ENCODE measurements at regions not wholly inside any gene's neighbourhood (a gene's known extent, or its start where the extent isn't known, plus 50 kb on each side); places are given as distances from the start of the nearest gene placed in this dataset.
"Not testable (repeated sequence)": the region's sequence is repeated elsewhere in the genome, so short reads cannot be mapped to it uniquely, and the experiment has no call there.

GRCh38 chr10:118965645-118966044 lies 63.9 kb upstream of the NANOS1 start:
- DNase-seq (ENCODE audit: low read depth) = no peak

GRCh38 chr10:118966076-118966849 lies 63.3 kb upstream of the NANOS1 start:
- DNase-seq (ENCODE audit: low read depth) = no peak

GRCh38 chr10:118966850-118967125 lies 62.7 kb upstream of the NANOS1 start:
- DNase-seq (ENCODE audit: low read depth) = no peak

GRCh38 chr10:118967160-118967559 lies 62.4 kb upstream of the NANOS1 start:
- DNase-seq (ENCODE audit: low read depth) = no peak

- DNase-seq (ENCODE audit: low read depth) = no peak
These were observed 61.5 kb upstream of the NANOS1 start for GRCh38 chr10:118968060-118968459.

GRCh38 chr10:118968482-118968881 lies 61.0 kb upstream of the NANOS1 start:
- DNase-seq (ENCODE audit: low read depth) = no peak

GRCh38 chr10:118969014-118969413 lies 60.5 kb upstream of the NANOS1 start:
- DNase-seq (ENCODE audit: low read depth) = no peak

GRCh38 chr10:118970770-118971169 lies 58.7 kb upstream of the NANOS1 start:
- DNase-seq (ENCODE audit: low read depth) = no peak

- DNase-seq (ENCODE audit: low read depth) = no peak
These were observed 58.3 kb upstream of the NANOS1 start for GRCh38 chr10:118971187-118971586.

- DNase-seq (ENCODE audit: low read depth) = no peak
These were observed 57.6 kb upstream of the NANOS1 start for GRCh38 chr10:118971876-118972275.

- DNase-seq (ENCODE audit: low read depth) = no peak
These were observed 55.8 kb upstream of the NANOS1 start for GRCh38 chr10:118973744-118974143.

- no peak for DNase-seq (ENCODE audit: low read depth)
These were observed 54.6 kb upstream of the NANOS1 start for GRCh38 chr10:118974951-118975350.

- not testable (repeated sequence) for DNase-seq (ENCODE audit: low read depth)
These were observed 53.3 kb upstream of the NANOS1 start for GRCh38 chr10:118976219-118976618.

- no peak for DNase-seq (ENCODE audit: low read depth)
These were observed 52.4 kb upstream of the NANOS1 start for GRCh38 chr10:118977022-118977599.

- DNase-seq (ENCODE audit: low read depth) = no peak
These were observed 51.7 kb upstream of the NANOS1 start for GRCh38 chr10:118977835-118978234.

- no peak for DNase-seq (ENCODE audit: low read depth)
These were observed 51.1 kb upstream of the NANOS1 start for GRCh38 chr10:118978316-118978997.

- DNase-seq (ENCODE audit: low read depth) = no peak
These were observed 50.5 kb upstream of the NANOS1 start for GRCh38 chr10:118978998-118979350.

- DNase-seq (ENCODE audit: low read depth) = no peak
These were observed 49.9 kb upstream of the NANOS1 start for GRCh38 chr10:118979661-118980060.
